Mucosa of gallbladder (tissue), 1 donor: ENCODE measurements at regions not wholly inside any gene's neighbourhood (a gene's known extent, or its start where the extent isn't known, plus 50 kb on each side); places are given as distances from the start of the nearest gene placed in this dataset.

Experiments used
- DNase-seq: peaks from one replicate; pipeline ENCODE4 v3.0.0-alpha.2; 2020; ENCODE audit warnings: low spot score
- donor health status: DM: no; HTN: no; CAD: no.

DNA sequence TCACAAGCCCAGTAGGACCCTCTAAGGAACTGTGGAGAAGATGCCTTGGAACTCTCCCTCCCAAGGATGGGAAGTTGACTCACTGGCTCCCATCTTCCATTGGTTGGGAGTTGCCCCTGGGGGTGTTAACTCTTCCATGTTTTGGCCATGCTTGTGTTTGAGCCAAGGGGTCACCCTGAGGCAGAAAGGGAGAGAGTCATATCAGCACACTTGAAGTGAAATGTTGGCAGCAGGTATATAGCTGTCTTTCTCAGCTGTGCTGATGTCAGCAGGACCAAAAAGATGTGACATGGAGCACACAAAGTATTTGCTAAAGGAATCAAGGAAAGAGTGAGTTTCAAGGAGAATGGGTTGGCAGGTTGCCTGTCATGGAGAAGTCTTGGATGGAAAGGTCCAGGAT, 359.4 kb downstream of the RPS24 start:
- DNase-seq = no peak

DNA sequence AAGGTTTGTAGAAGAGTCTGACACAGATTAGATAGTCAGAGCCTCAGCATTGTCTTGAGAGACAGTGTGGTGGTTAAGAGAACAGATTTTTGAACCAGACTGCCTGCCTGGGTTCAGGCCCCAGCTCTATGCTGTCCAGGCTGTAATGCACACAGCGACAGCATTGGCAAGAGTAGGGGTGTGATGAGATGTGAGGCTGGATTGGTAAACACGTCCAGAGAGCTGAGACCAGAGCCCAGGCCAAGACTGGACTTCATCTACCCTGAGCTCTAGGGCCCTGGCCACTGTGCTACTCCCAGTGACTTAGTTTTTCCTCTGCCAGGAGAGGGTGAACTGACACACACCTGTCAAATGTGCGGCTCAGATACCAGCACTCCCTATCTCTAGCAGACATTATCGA, 360.4 kb downstream of the RPS24 start:
- DNase-seq = no peak

- DNase-seq = no peak
Measured at GRCh38 chr10:78395162-78395561, 361.5 kb downstream of the RPS24 start.

- no peak for DNase-seq
Measured at GRCh38 chr10:78396754-78397153, 363.1 kb downstream of the RPS24 start.

GRCh38 chr10:78397786-78398185, 364.1 kb downstream of the RPS24 start:
- DNase-seq = no peak

DNA sequence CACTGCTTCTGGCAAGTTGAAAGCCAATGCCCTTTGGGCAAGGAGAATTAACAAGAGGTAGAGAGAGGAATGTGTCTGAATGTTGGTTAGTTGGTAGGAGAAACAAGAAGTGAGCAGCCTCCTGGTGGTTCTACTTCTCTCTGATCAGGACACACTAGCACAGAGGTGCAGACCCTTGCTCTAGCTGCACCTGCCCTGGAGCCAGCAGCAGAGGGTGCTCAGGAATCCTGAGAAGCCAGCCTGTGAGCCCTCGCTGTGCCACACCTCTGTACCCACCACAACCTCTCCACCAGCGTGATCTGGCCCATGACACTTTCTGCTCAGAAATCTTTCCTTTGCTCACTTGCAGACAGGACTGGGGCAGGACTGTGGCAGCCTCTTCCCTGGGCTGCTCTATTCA, 364.7 kb downstream of the RPS24 start:
- DNase-seq = no peak

DNA sequence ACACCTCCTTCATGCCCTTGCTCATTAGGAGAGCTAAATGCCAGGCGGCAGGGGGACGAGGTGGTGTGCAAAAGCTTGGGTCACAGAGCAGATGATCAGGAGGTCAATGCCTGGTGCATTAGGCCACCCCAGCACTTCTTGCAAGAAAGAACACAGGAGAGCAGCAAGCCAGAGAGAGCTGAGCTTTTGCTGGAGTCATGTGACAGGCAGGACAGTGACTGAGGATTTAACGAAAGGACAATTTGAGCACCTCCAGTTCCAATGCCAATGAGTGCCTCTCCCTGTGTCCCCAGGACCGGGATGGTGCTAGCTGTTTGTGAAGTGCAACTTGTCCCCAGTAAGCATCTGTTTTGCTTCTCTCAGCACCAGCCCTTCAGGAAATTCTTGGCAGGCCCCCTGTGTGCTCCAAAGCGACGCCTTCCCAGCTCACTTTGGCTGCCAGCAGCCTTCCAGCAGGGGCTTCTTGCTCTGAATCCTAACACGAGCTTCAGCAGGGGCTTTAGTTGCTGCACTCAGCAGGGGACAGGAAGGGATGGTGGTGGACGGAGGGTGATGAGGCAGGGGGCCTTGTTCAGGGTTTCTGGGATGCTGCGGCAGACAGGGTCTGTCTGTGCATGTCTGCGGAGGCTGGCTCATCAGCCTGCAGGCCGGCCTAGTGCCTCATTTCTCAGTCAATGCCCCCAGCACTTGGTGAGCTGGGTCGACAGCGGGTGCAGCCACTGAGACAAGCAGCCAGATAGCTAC, 368.1 kb downstream of the RPS24 start:
- DNase-seq = peak; percentile 26

- no peak for DNase-seq
Measured at GRCh38 chr10:78402591-78402990, 368.9 kb downstream of the RPS24 start.

GRCh38 chr10:78403781-78404180, 370.1 kb downstream of the RPS24 start:
- no peak for DNase-seq

DNA sequence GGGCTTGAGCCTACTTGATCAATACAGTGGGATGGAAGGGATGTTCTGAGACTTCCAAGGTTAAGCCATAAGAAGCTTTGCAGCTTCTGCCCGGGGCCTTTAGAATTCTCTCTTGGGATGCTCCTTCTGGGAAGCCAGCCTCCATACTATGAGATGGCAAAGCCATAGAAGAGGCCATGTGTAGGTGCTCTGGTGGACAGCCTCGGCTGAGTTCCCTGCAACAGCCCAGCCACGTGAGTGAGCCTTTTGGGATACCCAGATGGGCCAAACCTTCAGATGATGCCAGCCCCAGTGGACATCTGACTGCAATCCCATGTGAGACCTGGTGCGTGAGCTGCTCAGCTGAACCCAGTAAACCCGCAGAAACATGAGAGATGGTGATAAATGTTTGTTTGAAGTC, 370.6 kb downstream of the RPS24 start:
- DNase-seq = no peak

DNA sequence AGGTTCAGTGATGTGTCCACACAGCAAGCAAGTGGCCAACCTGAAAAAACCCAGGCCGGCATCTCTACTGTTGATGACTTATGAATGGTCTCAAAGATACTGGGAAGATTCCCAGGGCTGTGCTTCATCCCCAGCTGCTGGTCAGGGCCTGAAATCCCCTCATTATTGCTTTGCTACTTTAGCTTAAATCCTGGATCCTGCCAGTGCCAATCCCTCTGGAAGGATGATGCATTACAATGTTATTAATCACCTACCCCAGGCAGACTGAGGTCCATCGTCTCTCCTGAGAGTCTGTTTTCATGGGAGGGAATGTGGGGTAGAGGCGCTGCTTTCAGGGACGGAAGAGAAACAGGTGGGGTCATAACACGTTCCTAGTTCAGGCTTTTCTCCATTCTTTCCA, 371.6 kb downstream of the RPS24 start:
- DNase-seq = no peak

DNA sequence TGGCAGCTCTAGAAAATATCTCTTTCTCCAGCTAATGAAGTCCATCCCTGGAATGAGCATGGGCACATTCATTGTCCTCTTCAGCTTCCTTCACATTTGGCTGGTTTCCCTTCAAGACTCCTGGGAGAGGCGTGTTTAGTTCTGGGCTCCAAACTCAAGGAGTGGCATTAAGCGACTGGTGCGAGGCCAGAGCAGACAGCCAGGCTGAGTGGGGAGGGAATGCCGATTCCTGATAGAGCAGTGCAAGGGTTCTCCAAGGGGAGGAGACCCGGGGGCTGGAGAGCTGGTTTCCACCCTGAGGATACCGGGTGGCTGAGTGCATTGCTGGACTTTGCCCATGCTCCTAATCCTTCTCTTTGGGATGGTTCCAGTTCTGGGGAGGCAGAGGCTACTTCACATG, 372.1 kb downstream of the RPS24 start:
- DNase-seq = no peak

DNA sequence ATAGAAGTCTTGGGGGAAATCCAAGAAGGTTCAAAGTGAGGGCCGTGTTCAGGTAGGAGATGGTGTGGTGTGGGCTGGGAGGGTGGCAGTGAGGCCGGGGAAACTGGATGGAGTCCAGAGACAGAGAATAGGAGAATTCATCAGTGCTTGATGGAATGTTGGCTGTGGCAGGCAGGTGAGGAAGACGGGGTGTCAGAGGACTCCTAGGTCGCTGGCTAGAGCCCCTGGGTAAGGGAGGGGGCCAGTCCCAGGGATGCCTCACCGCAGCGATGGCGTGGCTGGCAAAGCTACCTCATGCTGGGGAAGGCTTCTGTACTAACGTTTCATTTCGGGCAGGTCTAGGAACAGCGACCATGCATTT, 373.0 kb downstream of the RPS24 start:
- DNase-seq = no peak

- peak; percentile 89 for DNase-seq
Measured at GRCh38 chr10:78407009-78407711, 373.5 kb downstream of the RPS24 start.

DNA sequence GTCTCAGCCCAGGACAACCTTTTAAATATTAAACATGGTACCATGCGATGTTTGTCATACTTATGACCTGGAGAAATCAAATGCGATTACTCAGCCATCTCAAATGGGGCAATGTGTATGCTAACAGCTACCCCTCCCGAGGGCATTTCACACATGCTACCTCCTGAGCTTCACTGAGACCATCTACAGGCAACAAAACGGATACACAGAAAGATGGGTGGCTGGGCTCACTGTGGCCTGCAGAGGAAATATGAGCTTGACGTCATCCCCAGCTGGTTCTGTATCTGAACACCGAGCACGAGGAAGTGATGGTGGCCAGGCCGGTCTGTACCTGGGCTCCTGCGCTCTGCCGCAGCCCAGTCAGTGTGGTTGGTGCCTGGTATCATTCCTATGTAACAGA, 374.3 kb downstream of the RPS24 start:
- no peak for DNase-seq

DNA sequence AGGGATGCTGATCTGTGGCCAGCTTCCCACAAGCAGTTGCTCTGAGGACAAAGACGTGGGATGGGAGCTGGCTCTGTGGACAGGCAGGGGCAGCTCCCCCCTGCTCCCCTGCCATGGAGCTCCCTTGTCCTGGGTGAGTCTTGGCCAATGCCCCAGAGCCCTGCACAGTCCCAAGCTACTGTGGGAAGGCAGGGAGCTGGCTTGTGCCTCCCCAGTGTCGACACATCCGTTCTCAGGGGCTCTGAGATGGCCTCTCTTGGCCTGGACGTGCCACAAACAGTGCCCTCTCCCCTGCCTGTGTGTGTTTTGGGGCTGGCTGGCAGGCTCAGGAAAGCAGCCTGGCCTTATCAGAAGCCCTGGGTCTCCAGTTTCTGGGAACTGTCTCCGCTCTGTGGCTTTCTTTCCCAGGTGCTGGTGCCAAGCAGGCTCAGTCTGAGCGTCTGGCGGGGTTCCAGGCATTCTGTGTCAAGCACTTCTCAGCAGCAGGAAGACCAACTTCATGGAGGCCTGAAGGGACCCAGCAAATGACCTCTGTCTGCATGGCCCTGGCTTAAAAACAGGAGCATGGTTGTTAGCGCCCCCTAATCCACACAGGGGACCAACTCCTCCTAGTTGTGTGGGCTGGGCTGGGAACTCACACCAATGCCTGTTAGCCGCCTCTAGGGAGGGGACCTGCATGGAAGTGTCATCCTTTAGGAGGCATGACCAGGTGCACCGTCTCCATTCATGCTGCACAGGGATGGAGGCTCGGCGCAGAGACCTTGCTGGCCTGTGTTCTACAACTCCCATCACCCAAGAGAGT, 375.2 kb downstream of the RPS24 start:
- peak; percentile 50 for DNase-seq

DNA sequence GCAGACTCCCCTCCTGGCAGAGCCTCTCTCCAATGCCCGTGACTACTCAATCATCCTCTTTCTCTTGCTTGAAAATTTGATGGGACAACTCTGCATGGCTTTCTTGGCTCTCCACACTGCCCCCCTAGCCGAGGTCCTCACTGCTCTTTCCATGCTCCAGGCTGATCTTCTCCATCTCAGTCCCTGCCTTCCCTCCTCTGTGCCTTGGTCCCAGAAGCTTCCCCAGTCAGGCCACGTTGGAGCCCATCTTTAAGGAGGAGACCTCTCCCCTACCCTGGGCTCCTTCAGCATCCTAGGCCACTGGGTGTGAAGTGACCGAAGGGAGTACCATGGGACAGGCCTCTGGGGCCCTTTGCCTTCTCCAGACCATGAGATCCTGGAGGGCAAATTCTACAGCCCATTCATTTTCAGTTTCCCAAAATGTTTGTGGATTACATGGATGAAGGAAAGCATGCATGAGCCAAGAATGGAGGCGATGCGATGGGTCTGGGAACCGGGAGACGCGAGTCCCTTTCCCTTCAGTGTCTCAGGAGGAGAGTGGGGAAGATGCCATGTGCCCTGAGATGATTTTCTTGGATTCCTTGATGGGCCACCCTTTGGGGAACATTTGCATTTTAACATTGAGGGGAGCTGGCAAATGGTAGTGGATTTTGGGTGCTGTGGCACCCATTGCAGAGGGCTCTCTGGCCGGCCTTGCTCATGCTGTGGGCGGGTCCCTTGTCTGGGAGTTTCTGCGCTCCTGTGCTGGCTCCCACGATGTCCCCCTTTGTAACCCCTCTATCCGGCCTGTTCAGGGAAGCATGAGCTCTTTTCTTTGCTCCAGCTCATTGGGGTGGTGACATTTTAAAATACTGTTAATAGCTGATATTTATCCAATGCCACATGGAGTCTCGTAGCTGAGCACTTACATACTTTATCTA, 376.6 kb downstream of the RPS24 start:
- no peak for DNase-seq

DNA sequence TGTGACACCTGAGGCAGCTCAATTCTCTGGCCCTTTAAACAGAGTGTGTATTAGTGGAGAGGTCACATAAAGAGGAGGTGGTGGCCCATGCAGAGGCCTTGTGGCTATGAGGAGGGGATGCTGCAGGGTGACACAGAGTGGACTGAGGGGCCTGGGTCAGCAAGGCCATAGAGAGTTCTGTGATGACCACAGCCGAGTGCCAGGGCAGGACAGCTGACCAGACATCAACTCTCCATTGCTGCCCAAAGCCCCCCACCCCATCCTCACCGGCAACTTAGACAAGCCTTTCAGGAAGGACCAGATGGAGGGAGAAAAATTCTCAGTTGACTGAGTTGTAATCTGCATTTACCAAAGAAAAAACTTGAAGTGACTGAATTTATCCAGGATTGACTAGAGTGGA, 378.1 kb downstream of the RPS24 start:
- no peak for DNase-seq

GRCh38 chr10:78412605-78413004, 378.9 kb downstream of the RPS24 start:
- no peak for DNase-seq

GRCh38 chr10:78413076-78414055, 379.7 kb downstream of the RPS24 start:
- no peak for DNase-seq

- DNase-seq = no peak
Measured at GRCh38 chr10:78414380-78414779, 380.7 kb downstream of the RPS24 start.
